ENCODE measurements at regions not wholly inside any gene's neighbourhood (a gene's known extent, or its start where the extent isn't known, plus 50 kb on each side); places are given as distances from the start of the nearest gene placed in this dataset.

GRCh38 chr10:112024079-112024478 is 159.5 kb downstream of the GPAM start:
- Histone ChIP-seq H3K4ac (replicated peaks; ENCODE audit: insufficient read length, low read depth, low read length) (no peak overlapping the region), H3K18ac (ENCODE audit: extremely low read depth, low read length) (no peak overlapping the region), H3K27ac (ENCODE audit: low read depth, low read length) (no peak overlapping the region), H2BK12ac (ENCODE audit: low read depth, low read length) (no peak overlapping the region), H4K91ac (replicated peaks; ENCODE audit: insufficient read length, low read length) (no peak overlapping the region), H3K36me3 (ENCODE audit: control insufficient read depth in 2 of 4, insufficient read depth in 4 of 4, low read length in 3 of 4) (no peaks in the 10 kb centered on the region), H4K20me1 (replicated peaks in 1 of 2; ENCODE audit: control insufficient read depth in 1 of 2, insufficient read depth in 2 of 2, low read length in 2 of 2) (no peaks in the 10 kb centered on the region), H2AFZ (ENCODE audit: low read length) (no peak overlapping the region), H3K23ac (ENCODE audit: insufficient read length) (no peak overlapping the region), H3K4me3 (ENCODE audit: extremely low read depth in 1 of 4, insufficient read depth in 2 of 4, low read depth in 3 of 4, low read length in 4 of 4) (no peak overlapping the region), H3K79me2 (ENCODE audit: control insufficient read depth in 1 of 2, insufficient read depth in 2 of 2, low read length in 2 of 2) (no peaks in the 10 kb centered on the region), H4K5ac (ENCODE audit: insufficient read length, low read depth, low read length) (no peak overlapping the region), H3K27me3 (replicated peaks in 1 of 4; ENCODE audit: control insufficient read depth in 3 of 4, extremely low read depth in 1 of 4, insufficient read depth in 3 of 4, low read length in 3 of 4) (no peaks in the 10 kb centered on the region), H2BK20ac (ENCODE audit: low read length) (no peak overlapping the region), H2BK120ac (replicated peaks; ENCODE audit: low read depth, low read length) (no peak overlapping the region), H4K8ac (ENCODE audit: extremely low read depth, insufficient read depth, low read length) (no peak overlapping the region), H3K56ac (replicated peaks; ENCODE audit: insufficient read length, low read depth, low read length) (no peak overlapping the region), H2BK5ac (ENCODE audit: low read depth, low read length) (no peak overlapping the region), H3K23me2 (ENCODE audit: low read depth, low read length) (no peaks in the 10 kb centered on the region), H3K9me3 (ENCODE audit: insufficient read depth in 2 of 2, low read depth in 1 of 2, low read length in 1 of 2) (no peaks in the 10 kb centered on the region), H3K14ac (ENCODE audit: insufficient read length) (no peak overlapping the region), H3K4me1 (replicated peaks in 1 of 4; ENCODE audit: control insufficient read depth in 3 of 4, insufficient read depth in 4 of 4, low read length in 3 of 4) (no peaks in the 10 kb centered on the region), H2BK15ac (ENCODE audit: low read length) (no peak overlapping the region), H3K9ac (replicated peaks in 1 of 4; ENCODE audit: extremely low read depth in 1 of 4, low read depth in 3 of 4, low read length in 3 of 4) (no peak overlapping the region), H3K79me1 (ENCODE audit: low read depth, low read length) (no peaks in the 10 kb centered on the region), H2AK5ac (ENCODE audit: low read depth, low read length) (no peak overlapping the region), H3K4me2 (ENCODE audit: insufficient read depth in 1 of 2, low read depth in 2 of 2, low read length in 2 of 2) (no peak overlapping the region)
- FAIRE-seq (no peak), DNase-seq (ENCODE audit: low read depth in 1 of 2, low spot score in 2 of 2) (no peak)
- CTCF ChIA-PET (ENCODE audit: partially characterized antibody), result interaction anchor here (1.0 to 6.9 kb wide), 5 partner anchors 11 to 115 kb away, joined by 3 to 62 read pairs (median 5); no protein-coding TSS in a partner anchor
- POLR2A ChIA-PET (ENCODE audit: partially characterized antibody), result no interaction called here
- no peak for TF ChIP-seq POLR2A (IDR thresholded peaks at IDR 0.05; ENCODE audit: control extremely low read depth in 1 of 2, low read depth in 2 of 2, low read length in 2 of 2)
- no peak for TF ChIP-seq RNF2 (IDR thresholded peaks at IDR 0.05; ENCODE audit: borderline replicate concordance, low read depth, low read length, missing control alignments, poor library complexity, severe bottlenecking)
- TF ChIP-seq RAD21 (IDR thresholded peaks at IDR 0.05 in 1 of 2, conservative IDR thresholded peaks at IDR 0.05 in 1 of 2; ENCODE audit: low read depth in 2 of 2, low read length in 2 of 2), result no peak
- no peak for TF ChIP-seq CBX8 (IDR thresholded peaks at IDR 0.05; ENCODE audit: borderline replicate concordance, low read depth, low read length)
- no peak for TF ChIP-seq RFX5 (IDR thresholded peaks at IDR 0.05; ENCODE audit: borderline replicate concordance, low read depth, low read length)
- TF ChIP-seq EZH2 (IDR thresholded peaks at IDR 0.05; ENCODE audit: low read depth, low read length, severe bottlenecking), result no peak
- no peak for TF ChIP-seq EP300 (IDR thresholded peaks at IDR 0.05; ENCODE audit: borderline replicate concordance in 1 of 2, low read depth in 2 of 2, low read length in 2 of 2)
- no peak for TF ChIP-seq CTCF (IDR thresholded peaks at IDR 0.05; ENCODE audit: control extremely low read depth in 1 of 3, insufficient read depth in 1 of 3, low read depth in 1 of 3, low read length in 3 of 3)
- no peak for TF ChIP-seq E2F6 (IDR thresholded peaks at IDR 0.05)
- no peak for TF ChIP-seq PHF8 (conservative IDR thresholded peaks at IDR 0.05; ENCODE audit: low read depth, low read length)
- no peak for TF ChIP-seq BACH1 (IDR thresholded peaks at IDR 0.05; ENCODE audit: low read length)

Measured in H1 (cell line).